ENCODE measurements at regions not wholly inside any gene's neighbourhood (a gene's known extent, or its start where the extent isn't known, plus 50 kb on each side); places are given as distances from the start of the nearest gene placed in this dataset.

- POLR2A ChIA-PET, result no interaction called here
- TF ChIP-seq SRSF1 (IDR thresholded peaks at IDR 0.05; ENCODE audit: low read depth, low read length) (no peak), CTCF (IDR thresholded peaks at IDR 0.05 in 2 of 3, conservative IDR thresholded peaks at IDR 0.05 in 1 of 3; ENCODE audit: insufficient read depth in 2 of 3, low read depth in 1 of 3, low read length in 3 of 3) (no peak), ZFP36 (IDR thresholded peaks at IDR 0.05; ENCODE audit: low read depth, low read length, partially characterized antibody) (no peak), CBFA2T3 (IDR thresholded peaks at IDR 0.05) (no peak), EWSR1 (IDR thresholded peaks at IDR 0.05; ENCODE audit: borderline replicate concordance, low read depth, partially characterized antibody) (no peak), LEF1 (IDR thresholded peaks at IDR 0.05) (no peak), ATF7 (IDR thresholded peaks at IDR 0.05) (no peak), CREB3 (tag; conservative IDR thresholded peaks at IDR 0.05; ENCODE audit: low read depth) (no peak), IFI16 (CRISPR knock-in tag; IDR thresholded peaks at IDR 0.05) (no peak), NR4A1 (CRISPR knock-in tag; IDR thresholded peaks at IDR 0.05) (no peak), NR4A1 (tag; IDR thresholded peaks at IDR 0.05) (no peak), MBD1 (CRISPR knock-in tag; IDR thresholded peaks at IDR 0.05) (no peak), ZNF197 (CRISPR knock-in tag; IDR thresholded peaks at IDR 0.05; ENCODE audit: low read depth) (no peak)
- H3K36me3 ChIP-seq (ENCODE audit: control insufficient read depth, insufficient read depth, low read length), result no peaks in the 10 kb centered on the region
- no TSS peak for BruUV-seq (replicated peaks)
- intact Hi-C loops (cut with micrococcal nuclease), result no loop called here
- in situ Hi-C loops (cut with MboI), result no loop called here
- H2AFZ ChIP-seq (ENCODE audit: low read depth, low read length), result no peak overlapping the region
- ATAC-seq (no peak), FAIRE-seq (no peak), DNase-seq (ENCODE audit: extremely low read depth in 1 of 4, low spot score in 3 of 4) (no peak)
- no peak overlapping the region for H3K9ac ChIP-seq (ENCODE audit: insufficient read depth in 1 of 2, low read depth in 2 of 2, low read length in 2 of 2)
- CTCF ChIA-PET (ENCODE audit: low intra/inter-chr PET ratio), result no interaction called here
- no peaks in the 10 kb centered on the region for H3K9me3 ChIP-seq (replicated peaks; ENCODE audit: control insufficient read depth, insufficient read depth, low read depth, low read length)
- H3K4me2 ChIP-seq (ENCODE audit: insufficient read depth, low read length), result no peak overlapping the region
- no peak overlapping the region for H3K27ac ChIP-seq (ENCODE audit: extremely low read depth, low read depth, low read length)
- no peaks in the 10 kb centered on the region for H4K20me1 ChIP-seq (replicated peaks; ENCODE audit: control insufficient read depth, insufficient read depth, low read length)
- H3K79me2 ChIP-seq (ENCODE audit: control insufficient read depth, insufficient read depth, low read length), result no peaks in the 10 kb centered on the region
- peaks cover 2 to 3% of the 10 kb centered on the region in 2 experiments; a peak in 1 of 5 replicates for H3K27me3 ChIP-seq (ENCODE audit: control insufficient read depth in 2 of 2, insufficient read depth in 2 of 2, low read length in 2 of 2)
- no peaks in the 10 kb centered on the region for H3K9me1 ChIP-seq (ENCODE audit: control insufficient read depth, insufficient read depth, low read length)
- no peaks in the 10 kb centered on the region for H3K4me1 ChIP-seq (replicated peaks in 1 of 2; ENCODE audit: control insufficient read depth in 2 of 2, insufficient read depth in 2 of 2, low read length in 2 of 2)
- 1% methylated on average over 5 of the region's 5 CpGs for WGBS (ENCODE audit: insufficient coverage, low coverage, missing lambda C conversion rate)
- H3K4me3 ChIP-seq, result no peak overlapping the region
These were observed 580.0 kb downstream of the QKI start for GRCh38 chr6:163994566-163994965.

Measured in K562 (cell line).